DOHH2 (cell line): ENCODE measurements at regions not wholly inside any gene's neighbourhood (a gene's known extent, or its start where the extent isn't known, plus 50 kb on each side); places are given as distances from the start of the nearest gene placed in this dataset.

Source experiments
- H3F3A ChIP-seq: fragments of 200-600 bp; sonication (generic), shearing (Covaris generic); 2 replicates; pipeline ENCODE4 v1.6.0; 2016; ENCODE audit warnings: antibody characterized with exemption, mild to moderate bottlenecking; ENCODE audit not compliant: control insufficient read depth, insufficient read depth
- H3K27ac ChIP-seq: fragments of 200-600 bp; sonication (generic); 2 replicates; pipeline ENCODE4 v1.5.1; 2014; ENCODE audit warnings: low read depth, mild to moderate bottlenecking, low read length, moderate library complexity
- H3K27me3 ChIP-seq: fragments of 200-600 bp; sonication (generic); 2 replicates; pipeline ENCODE4 v1.6.1; 2014; ENCODE audit warnings: mild to moderate bottlenecking, low read length, mixed read lengths; ENCODE audit not compliant: control insufficient read depth
- H3K36me3 ChIP-seq: fragments of 200-600 bp; sonication (generic); 2 replicates; pipeline ENCODE4 v1.6.1; 2014; ENCODE audit warnings: mild to moderate bottlenecking, low read length, moderate library complexity, mixed read lengths; ENCODE audit not compliant: control insufficient read depth
- H3K4me1 ChIP-seq: fragments of 200-600 bp; sonication (generic); 2 replicates; pipeline ENCODE4 v1.6.1; 2014; ENCODE audit warnings: mild to moderate bottlenecking, low read length, mixed read lengths; ENCODE audit not compliant: control insufficient read depth
- H3K4me2 ChIP-seq: fragments of 200-600 bp; sonication (generic); 2 replicates; pipeline ENCODE4 v1.6.0; 2014; ENCODE audit warnings: mild to moderate bottlenecking, low read length, moderate library complexity
- H3K4me3 ChIP-seq: fragments of 200-600 bp; sonication (generic); 2 replicates; pipeline ENCODE4 v1.5.1; 2014; ENCODE audit warnings: mild to moderate bottlenecking, low read length, mixed read lengths
- H3K79me2 ChIP-seq: fragments of 200-600 bp; sonication (generic); 2 replicates; pipeline ENCODE4 v1.6.1; 2014; ENCODE audit warnings: mild to moderate bottlenecking, low read length, mixed read lengths; ENCODE audit not compliant: control insufficient read depth
- H3K9me2 ChIP-seq: fragments of 200-600 bp; sonication (generic); replicated peaks from 2 replicates; pipeline ENCODE4 v1.6.1; 2014; ENCODE audit warnings: mild to moderate bottlenecking, low read length, mixed read lengths; ENCODE audit not compliant: control insufficient read depth
- H3K9me3 ChIP-seq: fragments of 200-600 bp; sonication (generic); 2 replicates; pipeline ENCODE4 v1.6.1; 2014; ENCODE audit warnings: antibody characterized with exemption, low read length, mixed read lengths; ENCODE audit not compliant: control insufficient read depth, insufficient read depth
- H4K20me1 ChIP-seq: fragments of 200-600 bp; sonication (generic); 2 replicates; pipeline ENCODE4 v1.6.0; 2014; ENCODE audit warnings: low read depth, mild to moderate bottlenecking, antibody characterized with exemption, low read length, moderate library complexity; ENCODE audit not compliant: control insufficient read depth, insufficient read depth
- CTCF ChIP-seq: fragments of 200-600 bp; sonication (generic); IDR thresholded peaks from one replicate; pipeline ENCODE4 v1.5.1; 2014; ENCODE audit warnings: antibody characterized with exemption, mild to moderate bottlenecking, low read depth, low read length; ENCODE audit not compliant: poor library complexity, severe bottlenecking
- EZH2phosphoT487 ChIP-seq: fragments of 200-600 bp; sonication (generic); IDR thresholded peaks from 2 replicates; pipeline ENCODE4 v1.6.1; 2017; ENCODE audit warnings: borderline replicate concordance, mild to moderate bottlenecking, antibody characterized with exemption, low read length, moderate library complexity, mixed read lengths

GRCh38 chr3:106810300-106810875 is 566.9 kb upstream of the CCDC54 start:
- H3K79me2 ChIP-seq, result no peaks in the 10 kb centered on the region
- no peaks in the 10 kb centered on the region for H3K9me2 ChIP-seq
- no peaks in the 10 kb centered on the region for H4K20me1 ChIP-seq
- H3F3A ChIP-seq, result no peaks in the 10 kb centered on the region
- no peaks in the 10 kb centered on the region for H3K36me3 ChIP-seq
- no peak overlapping the region for H3K27ac ChIP-seq
- no peaks in the 10 kb centered on the region for H3K9me3 ChIP-seq
- TF ChIP-seq CTCF (no peak), EZH2phosphoT487 (no peak)
- H3K27me3 ChIP-seq, result no peaks in the 10 kb centered on the region
- H3K4me3 ChIP-seq, result no peak overlapping the region
- no peaks in the 10 kb centered on the region for H3K4me1 ChIP-seq
- no peak overlapping the region for H3K4me2 ChIP-seq

- H3K27ac ChIP-seq, result no peak overlapping the region
- TF ChIP-seq CTCF, result no peak
- TF ChIP-seq EZH2phosphoT487, result no peak
- no peak overlapping the region for H3K4me3 ChIP-seq
Observed at GRCh38 chr3:106811376-106811775, 565.9 kb upstream of the CCDC54 start.

GRCh38 chr3:106813742-106814141 is 563.5 kb upstream of the CCDC54 start:
- H4K20me1 ChIP-seq, result no peaks in the 10 kb centered on the region
- no peaks in the 10 kb centered on the region for H3K4me1 ChIP-seq
- H3K27me3 ChIP-seq, result no peaks in the 10 kb centered on the region
- H3K4me3 ChIP-seq, result no peak overlapping the region
- no peaks in the 10 kb centered on the region for H3F3A ChIP-seq
- no peak overlapping the region for H3K27ac ChIP-seq
- TF ChIP-seq CTCF (no peak), EZH2phosphoT487 (no peak)
- H3K4me2 ChIP-seq, result no peak overlapping the region
- H3K79me2 ChIP-seq, result no peaks in the 10 kb centered on the region
- H3K9me2 ChIP-seq, result no peaks in the 10 kb centered on the region
- H3K36me3 ChIP-seq, result no peaks in the 10 kb centered on the region
- no peaks in the 10 kb centered on the region for H3K9me3 ChIP-seq

More at GRCh38 chr3:106811376-106811775, 565.9 kb upstream of the CCDC54 start:
- Histone ChIP-seq H3K27me3 (no peaks in the 10 kb centered on the region), H3K4me2 (no peak overlapping the region), H3K4me1 (no peaks in the 10 kb centered on the region), H3K36me3 (no peaks in the 10 kb centered on the region), H3K9me3 (no peaks in the 10 kb centered on the region), H3F3A (no peaks in the 10 kb centered on the region), H4K20me1 (no peaks in the 10 kb centered on the region), H3K9me2 (no peaks in the 10 kb centered on the region), H3K79me2 (no peaks in the 10 kb centered on the region)

GRCh38 chr3:106814231-106814630 is 563.0 kb upstream of the CCDC54 start:
- Histone ChIP-seq H4K20me1 (no peaks in the 10 kb centered on the region), H3F3A (no peaks in the 10 kb centered on the region), H3K27me3 (no peaks in the 10 kb centered on the region), H3K4me1 (no peaks in the 10 kb centered on the region), H3K9me2 (no peaks in the 10 kb centered on the region), H3K4me2 (no peak overlapping the region), H3K79me2 (no peaks in the 10 kb centered on the region), H3K9me3 (no peaks in the 10 kb centered on the region), H3K36me3 (no peaks in the 10 kb centered on the region), H3K4me3 (no peak overlapping the region), H3K27ac (no peak overlapping the region)
- TF ChIP-seq CTCF (no peak), EZH2phosphoT487 (no peak)
